ENCODE measurements at regions not wholly inside any gene's neighbourhood (a gene's known extent, or its start where the extent isn't known, plus 50 kb on each side); places are given as distances from the start of the nearest gene placed in this dataset.

DNA sequence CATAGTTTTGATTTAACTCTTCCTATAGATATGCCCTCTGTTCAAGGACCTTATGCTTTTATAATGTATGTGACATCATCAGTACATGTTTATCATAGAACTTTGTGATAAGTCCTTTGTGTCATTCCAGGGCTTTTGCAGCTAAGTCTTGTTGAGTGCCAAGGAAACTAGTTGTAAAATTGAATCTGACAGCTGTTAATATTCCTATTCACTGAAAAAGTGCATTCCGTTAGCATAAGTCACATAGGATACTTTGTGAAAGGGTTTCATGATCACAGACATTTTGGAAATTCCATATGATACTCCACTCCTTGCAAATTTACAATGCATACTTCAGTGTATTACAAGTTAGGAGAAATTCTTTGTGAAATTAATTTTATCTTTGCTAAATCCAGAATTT lies 503.4 kb downstream of the CCDC85A start:
- DNase-seq (ENCODE audit: low read depth): no peak
- no peak for TF ChIP-seq CTCF (IDR thresholded peaks at IDR 0.05; ENCODE audit: control insufficient read depth, insufficient read depth, low read depth, low read length, missing control alignments)
- H3K4me3 ChIP-seq (ENCODE audit: control insufficient read depth, low read depth, low read length): no peak overlapping the region

- no peak overlapping the region for H3K4me3 ChIP-seq (ENCODE audit: control insufficient read depth, low read depth, low read length)
- no peak for DNase-seq (ENCODE audit: low read depth)
- TF ChIP-seq CTCF (IDR thresholded peaks at IDR 0.05; ENCODE audit: control insufficient read depth, insufficient read depth, low read depth, low read length, missing control alignments): no peak
Observed at GRCh38 chr2:56688661-56689060, 504.9 kb downstream of the CCDC85A start.

DNA sequence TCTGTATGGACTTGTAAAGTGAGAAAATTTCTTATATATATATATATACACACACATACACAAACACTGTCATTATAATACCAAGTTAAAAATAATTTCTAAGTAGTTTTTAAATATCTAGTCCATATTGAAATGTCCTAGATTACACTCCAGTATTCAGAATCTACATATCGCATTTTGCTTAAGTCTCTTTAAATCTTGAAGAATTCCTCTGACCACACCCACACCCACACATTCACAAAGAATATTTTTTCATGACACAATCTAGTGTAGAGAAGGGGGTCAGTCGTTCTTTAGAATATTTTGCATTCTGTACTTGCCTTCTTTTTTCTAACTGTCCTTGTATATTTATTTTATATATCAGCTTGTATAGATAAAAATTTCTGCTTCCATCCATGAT lies 509.7 kb downstream of the CCDC85A start:
- no peak for DNase-seq (ENCODE audit: low read depth)
- no peak for TF ChIP-seq CTCF (IDR thresholded peaks at IDR 0.05; ENCODE audit: control insufficient read depth, insufficient read depth, low read depth, low read length, missing control alignments)
- H3K4me3 ChIP-seq (ENCODE audit: control insufficient read depth, low read depth, low read length): no peak overlapping the region

GRCh38 chr2:56703001-56703400 lies 519.2 kb downstream of the CCDC85A start:
- TF ChIP-seq CTCF (IDR thresholded peaks at IDR 0.05; ENCODE audit: control insufficient read depth, insufficient read depth, low read depth, low read length, missing control alignments): no peak
- no peak for DNase-seq (ENCODE audit: low read depth)
- H3K4me3 ChIP-seq (ENCODE audit: control insufficient read depth, low read depth, low read length): no peak overlapping the region

- no peak overlapping the region for H3K4me3 ChIP-seq (ENCODE audit: control insufficient read depth, low read depth, low read length)
- TF ChIP-seq CTCF (IDR thresholded peaks at IDR 0.05; ENCODE audit: control insufficient read depth, insufficient read depth, low read depth, low read length, missing control alignments): no peak
- no peak for DNase-seq (ENCODE audit: low read depth)
Observed at GRCh38 chr2:56705713-56706112, 521.9 kb downstream of the CCDC85A start.

GRCh38 chr2:56707218-56707617 lies 523.4 kb downstream of the CCDC85A start:
- no peak for TF ChIP-seq CTCF (IDR thresholded peaks at IDR 0.05; ENCODE audit: control insufficient read depth, insufficient read depth, low read depth, low read length, missing control alignments)
- no peak overlapping the region for H3K4me3 ChIP-seq (ENCODE audit: control insufficient read depth, low read depth, low read length)
- DNase-seq (ENCODE audit: low read depth): no peak

GRCh38 chr2:56707650-56708049 lies 523.9 kb downstream of the CCDC85A start:
- H3K4me3 ChIP-seq (ENCODE audit: control insufficient read depth, low read depth, low read length): no peak overlapping the region
- DNase-seq (ENCODE audit: low read depth): no peak
- TF ChIP-seq CTCF (IDR thresholded peaks at IDR 0.05; ENCODE audit: control insufficient read depth, insufficient read depth, low read depth, low read length, missing control alignments): no peak

All from AG09309 (cell line).